Epidermal melanocyte (primary cell): ENCODE measurements at regions not wholly inside any gene's neighbourhood (a gene's known extent, or its start where the extent isn't known, plus 50 kb on each side); places are given as distances from the start of the nearest gene placed in this dataset.

Experiments used
- DNase-seq: peaks from one replicate; pipeline ENCODE4 v3.0.0; 2011; ENCODE audit warnings: low spot score; ENCODE audit not compliant: insufficient read length

DNA sequence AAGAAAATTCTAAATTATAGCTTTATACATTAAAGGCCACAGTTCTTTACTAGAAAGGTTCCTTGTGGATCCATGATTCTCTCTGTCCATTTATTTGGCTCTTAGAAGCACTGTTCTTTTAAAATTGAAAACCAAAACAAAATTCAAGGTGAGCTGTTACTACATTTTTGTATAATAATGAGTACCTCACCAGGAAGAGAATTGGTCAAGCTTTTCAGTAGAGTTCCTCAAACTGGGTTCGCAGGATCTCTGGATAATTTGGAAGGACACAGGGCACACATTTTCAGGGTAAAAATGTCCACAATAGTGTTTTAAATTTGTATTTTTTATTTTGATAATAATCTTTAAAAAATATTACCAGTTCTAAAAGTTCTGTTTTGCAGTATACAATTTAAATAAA, 93.0 kb downstream of the PPP1R3A start:
- no peak for DNase-seq

DNA sequence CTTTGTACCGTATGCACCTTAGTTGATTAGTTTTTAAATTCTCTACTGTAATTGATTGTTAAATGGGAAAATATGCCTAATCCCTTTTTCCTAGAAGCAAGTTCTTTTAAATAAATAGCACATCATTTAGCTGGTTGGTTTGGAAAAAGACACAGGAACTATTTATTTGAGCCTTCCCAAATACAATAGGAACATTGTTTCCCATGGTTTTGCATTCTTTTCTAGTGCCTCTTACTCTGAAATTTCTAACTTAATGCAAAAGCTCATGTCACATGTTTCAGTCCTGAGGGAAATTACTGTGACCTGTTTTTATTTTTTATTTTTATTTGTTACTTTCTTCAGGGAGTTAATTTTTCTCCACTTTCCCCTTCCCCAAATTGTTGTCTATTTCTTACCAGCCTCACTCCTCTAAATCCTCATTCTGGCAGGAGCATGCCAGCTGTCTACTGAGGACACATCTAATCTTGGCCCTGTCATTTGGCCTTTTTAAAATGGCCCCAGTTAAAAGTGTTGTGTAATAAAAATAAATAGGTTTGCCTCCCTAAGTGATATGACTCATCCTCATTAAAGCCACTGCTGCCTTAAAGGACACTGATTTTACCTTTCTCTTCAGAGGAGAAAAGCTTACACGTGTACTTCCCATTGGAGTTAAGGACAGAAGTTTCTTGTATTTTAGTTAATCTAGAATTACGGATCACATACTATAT, 94.5 kb downstream of the PPP1R3A start:
- DNase-seq = no peak

DNA sequence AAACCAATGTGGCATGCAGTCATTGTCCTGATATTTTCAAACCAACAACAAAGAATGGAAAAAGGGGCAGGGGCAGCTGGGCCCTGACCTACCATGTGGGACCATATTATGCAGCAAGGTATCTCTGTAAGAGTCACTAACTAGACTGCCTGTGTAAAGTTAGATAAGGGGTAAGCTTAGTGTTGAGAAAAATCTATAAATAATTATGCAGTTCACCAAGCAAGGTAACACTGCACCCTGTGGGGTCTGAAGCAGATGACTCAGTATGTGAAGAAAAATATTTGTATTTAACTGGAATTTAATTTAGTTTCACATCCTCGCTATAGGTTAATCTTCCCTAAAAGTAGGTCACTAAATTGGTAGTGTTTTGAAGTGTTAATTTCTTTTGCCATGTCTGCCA, 99.3 kb downstream of the PPP1R3A start:
- no peak for DNase-seq

DNA sequence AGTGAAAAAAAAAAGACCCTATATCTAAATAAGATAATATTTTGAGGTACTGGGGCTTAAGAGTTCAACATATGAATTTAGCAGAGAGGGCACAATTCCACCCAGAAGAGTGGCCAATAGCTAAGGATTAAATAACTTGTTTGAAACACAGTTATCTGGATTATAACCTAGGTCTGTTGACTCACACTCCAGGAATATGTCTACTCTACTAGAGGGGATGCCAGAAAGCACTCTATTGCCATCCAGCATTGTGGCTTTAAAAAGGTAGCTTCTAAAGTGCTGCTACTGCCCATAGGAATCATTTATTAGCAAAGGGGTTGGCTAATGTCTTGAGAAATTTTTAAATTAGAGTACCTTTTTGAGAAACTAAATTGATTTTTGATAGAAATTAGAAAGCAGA, 102.2 kb downstream of the PPP1R3A start:
- no peak for DNase-seq

DNA sequence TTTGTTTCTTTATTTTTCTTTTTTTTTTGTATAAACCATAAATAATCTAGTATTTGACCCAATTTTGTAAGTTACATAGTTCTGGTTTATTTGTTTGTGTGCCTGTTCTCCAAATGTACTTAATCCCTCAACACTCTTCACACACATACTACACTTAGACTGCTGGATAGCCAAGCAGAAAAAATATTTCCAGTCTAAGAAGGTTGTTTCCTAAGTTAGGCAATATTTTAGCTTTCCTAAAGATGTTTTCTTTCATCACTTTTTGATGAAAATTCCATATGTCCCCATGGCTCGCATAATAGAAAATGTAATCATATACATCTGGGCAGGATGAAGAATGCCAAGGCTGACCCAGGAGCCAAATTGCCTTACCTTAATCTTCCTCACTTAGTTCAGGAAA, 105.3 kb downstream of the PPP1R3A start:
- DNase-seq = no peak

DNA sequence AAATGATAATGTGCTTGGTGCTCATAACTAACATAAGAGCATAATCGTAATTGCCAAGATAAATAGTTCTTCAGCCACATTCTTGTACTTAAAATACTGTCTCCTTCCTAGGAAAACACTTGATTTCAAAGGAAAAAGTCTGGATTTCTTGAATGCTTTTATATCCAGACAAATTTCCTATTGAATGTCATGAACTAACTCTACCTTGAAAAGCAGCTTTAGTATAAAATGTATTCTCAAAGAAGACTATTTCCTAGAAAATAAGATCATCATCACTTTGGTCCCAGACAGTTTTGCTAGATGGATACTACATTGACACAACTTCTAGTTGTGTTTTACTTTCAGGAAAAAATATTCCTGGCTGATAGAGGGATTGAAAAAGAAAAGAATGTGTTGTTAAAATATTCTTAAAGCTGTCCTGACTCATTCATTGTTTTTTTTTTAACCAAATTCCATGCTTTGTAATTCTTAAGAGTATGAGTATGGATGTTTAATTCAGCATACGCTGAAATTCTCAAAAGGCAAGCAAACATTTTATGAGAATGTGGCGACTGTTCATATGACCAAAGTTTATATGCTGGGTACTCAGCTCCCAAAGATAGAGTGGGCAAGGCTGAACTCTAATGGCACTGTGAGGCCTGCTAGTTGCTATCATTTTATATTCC, 106.1 kb downstream of the PPP1R3A start:
- DNase-seq = no peak

DNA sequence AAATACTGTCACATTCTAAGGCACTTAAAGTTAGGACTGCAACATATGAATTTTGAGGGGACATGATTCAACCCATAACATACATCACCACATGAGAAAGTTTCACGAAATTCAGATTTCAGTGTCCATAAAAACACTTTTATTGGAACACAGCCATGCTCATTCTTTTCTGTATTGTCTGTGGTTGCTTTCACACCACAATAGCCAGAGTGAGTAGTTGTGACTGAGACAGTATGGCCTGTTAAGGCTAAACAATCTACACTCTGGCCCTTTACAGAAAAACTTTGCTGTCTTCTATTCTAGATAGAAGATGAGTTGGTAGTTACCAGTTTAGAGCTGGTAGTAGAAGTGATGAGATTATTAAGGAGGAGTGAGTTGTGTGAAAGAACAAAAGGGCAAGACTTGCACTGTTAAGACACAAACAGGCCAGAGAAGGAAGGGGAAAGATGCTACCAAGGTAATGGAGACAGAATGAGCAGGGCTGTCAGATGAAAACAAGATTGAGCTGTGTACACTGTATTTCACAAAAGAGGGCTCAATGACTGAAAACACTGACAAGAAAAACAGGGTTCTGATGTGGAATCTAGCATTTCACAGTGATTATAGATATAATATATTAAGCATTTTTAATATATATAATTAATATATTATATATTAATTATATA, 108.6 kb downstream of the PPP1R3A start:
- DNase-seq = no peak

DNA sequence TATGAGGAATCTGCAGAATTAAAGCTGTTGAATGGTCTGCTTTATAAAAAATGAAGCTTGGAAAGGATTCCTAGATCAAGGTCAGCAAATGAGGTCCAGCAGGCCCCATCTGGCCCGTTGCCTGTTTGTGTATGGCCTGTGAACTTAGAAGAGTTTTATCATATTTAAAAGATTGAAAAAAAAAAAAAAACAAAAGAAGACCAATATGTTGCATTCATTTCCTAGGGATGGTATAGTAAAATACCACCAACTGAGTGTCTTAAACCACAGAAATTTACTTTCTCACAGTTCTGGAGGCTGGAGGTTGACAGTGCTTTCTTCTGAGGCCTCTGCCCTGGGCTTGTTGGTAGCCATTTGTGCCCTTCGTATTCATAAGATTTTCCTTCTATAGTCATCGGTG, 109.2 kb downstream of the PPP1R3A start:
- DNase-seq = no peak

DNA sequence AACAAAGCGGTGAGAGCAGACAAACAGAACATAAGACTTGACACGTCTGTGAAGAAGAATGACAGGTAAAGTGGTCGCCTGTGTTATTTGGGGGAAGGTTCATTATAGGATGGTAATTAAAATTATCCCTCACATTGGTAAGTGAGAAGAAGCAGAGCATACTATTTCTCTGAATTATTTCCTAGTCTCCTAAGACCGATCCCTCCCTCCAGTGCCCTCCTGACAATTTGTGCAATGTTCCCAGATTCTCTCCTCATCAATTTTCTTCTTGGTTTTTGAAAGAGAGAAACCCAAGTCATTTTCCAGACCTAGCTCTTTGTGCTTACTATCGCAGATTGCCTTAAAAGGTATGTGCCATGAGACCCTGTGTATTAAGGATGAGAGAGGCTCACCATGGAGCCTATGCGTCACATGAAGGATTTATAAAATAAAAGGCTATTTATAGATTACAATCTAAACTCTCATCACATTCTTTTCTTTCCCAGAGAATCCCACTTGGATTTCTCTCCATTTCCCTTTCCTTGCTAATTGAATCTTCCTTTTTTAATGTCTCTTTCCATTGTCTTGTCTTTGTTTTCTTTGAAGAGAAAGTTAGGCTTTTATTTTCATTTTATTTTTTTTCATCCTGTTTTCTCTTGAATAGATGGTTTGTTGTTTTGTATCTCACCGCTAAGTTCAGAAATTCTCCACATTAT, 112.0 kb downstream of the PPP1R3A start:
- no peak for DNase-seq

DNA sequence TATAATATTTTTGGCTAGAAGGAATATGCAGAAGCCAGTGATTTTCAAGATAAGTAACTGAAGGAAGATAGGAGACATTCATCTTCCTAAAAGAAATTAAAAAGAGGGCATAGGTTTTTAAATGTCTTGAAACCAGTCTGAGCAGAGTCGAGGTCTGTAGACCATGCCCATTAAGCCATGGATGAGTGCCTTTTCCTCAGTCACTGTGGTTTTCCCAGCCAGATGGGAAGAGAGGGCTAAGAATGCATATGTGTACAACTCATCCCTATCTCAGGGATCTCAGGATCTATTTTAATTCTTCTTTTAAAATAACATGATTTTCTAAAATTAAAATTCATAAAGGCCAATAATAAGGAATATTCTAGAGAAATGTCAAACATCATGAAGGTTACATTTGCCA, 112.8 kb downstream of the PPP1R3A start:
- DNase-seq = no peak

DNA sequence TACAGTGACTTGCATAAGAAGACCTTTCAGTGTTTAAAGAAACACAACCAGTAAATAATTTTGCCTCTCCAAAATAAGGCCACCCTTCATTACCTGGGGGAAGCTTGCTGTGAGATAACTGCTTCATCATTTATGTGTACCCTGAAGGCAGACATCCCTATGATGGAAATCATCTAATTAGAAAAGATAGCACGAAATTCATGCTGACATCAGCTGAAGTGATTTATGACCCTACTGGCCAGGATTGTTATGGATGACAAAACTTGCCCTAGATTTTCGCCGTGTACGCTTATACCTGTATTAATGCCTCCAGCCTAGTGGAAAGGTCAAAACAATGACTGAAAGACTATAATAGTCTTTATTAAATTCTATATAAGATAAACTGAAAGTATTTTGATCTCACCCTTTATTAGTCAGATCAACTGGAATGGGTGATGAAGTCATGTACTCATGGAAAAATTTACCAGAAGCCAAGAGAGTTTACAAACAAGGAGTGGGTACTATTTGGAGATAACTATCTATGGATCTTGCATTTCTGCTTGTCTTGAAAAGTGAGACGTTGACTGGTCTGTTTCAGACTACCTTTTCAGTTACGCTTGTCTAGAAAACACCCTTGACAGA, 114.2 kb downstream of the PPP1R3A start:
- DNase-seq = no peak

DNA sequence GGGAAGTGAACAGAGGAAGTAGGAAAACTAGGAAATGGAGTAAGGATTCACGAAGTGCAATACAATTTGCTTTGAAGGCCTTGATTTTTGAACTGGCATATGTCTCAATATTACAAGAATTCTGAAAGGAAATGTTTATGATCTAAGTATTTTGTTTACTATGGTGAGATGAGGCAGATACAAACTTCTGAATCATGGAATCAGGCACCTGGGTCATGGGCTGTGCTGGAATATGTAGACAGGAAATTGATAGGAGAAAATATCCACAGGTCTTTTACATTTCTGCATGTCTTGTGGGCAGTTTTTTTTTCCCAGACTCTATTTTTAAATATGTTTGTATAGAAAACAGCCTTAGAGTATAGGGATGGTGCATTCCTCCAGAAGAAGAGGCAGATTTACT, 117.1 kb downstream of the PPP1R3A start:
- no peak for DNase-seq

DNA sequence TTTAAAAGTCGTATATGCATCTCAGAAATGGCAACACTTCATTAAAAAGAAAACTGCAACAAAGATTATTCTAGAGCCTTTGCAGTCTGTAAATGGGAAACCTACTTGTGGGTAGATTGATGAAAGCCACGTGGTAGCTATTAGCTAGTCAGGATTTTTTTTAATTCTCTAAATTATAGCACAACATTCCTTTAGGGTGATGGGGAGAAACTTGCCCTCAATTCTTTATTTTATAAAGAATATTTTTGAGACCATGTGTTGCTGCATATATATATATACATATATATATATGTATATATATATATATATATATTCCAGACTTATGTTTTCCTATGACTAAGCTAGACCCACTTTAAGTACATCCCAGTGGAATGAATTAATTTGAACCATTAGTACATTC, 118.0 kb downstream of the PPP1R3A start:
- DNase-seq = no peak

DNA sequence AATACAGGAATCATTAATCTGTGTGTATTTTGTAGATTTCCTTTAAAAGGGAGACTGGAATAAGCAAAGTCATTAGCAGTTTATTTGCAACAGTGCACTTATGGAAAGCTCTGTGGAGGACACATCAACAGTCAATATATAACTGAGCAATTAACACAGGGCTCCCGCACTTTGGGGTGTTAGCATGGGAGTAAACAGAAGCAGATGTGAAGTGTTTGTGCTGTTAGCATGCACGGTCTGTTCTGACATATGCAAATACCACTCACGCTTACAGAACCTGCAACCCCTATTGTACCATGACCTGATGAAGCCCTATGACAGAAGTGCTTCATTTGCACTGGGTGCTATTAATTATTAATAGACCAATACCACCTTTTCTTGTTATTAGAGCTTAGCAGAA, 118.9 kb downstream of the PPP1R3A start:
- DNase-seq = no peak

DNA sequence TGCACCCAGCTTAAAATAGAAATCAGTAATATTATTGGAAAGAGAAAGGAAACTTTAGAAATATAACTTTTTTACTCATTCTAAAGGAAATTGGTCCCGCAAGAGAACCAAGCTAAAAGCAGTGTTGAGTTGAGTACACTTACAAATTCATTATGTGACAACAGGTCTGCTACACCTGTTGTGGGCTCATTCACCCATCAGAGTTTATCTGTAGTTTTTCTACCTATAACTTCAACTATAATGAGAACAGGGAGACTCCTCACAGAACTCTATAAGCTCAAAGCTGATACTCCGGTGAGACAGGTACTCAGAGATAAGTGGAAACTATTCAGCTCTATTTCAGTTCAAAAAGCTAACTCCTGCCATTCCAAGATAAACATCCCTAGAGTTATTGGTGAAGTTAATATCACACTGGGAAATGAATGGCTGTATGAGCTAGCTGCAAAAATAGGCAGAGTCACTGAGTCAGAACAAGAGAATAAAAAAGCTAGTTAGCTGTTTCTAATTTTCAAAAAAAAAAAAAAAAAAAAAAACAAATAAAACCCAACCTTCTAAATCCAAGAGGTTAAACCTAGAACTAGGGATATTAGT, 121.3 kb downstream of the PPP1R3A start:
- DNase-seq = no peak

DNA sequence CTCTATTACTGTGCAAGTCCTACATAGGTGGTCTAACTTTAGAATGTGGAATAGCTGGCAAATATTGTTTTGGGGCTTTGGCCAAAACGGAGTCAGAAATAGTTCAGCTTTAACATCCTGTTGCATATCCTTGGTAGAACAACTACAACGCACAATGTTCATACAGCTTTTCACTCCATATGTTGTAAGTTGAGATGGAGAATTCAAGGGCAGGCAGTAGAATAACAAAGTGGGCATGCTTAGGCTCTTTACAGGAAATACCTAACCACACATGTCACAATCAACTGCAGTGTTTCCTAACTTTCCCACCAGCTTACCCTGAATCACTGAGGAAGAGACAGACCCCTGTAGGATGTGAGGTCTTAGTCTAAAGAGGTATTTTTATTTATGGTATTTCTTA, 122.3 kb downstream of the PPP1R3A start:
- no peak for DNase-seq

DNA sequence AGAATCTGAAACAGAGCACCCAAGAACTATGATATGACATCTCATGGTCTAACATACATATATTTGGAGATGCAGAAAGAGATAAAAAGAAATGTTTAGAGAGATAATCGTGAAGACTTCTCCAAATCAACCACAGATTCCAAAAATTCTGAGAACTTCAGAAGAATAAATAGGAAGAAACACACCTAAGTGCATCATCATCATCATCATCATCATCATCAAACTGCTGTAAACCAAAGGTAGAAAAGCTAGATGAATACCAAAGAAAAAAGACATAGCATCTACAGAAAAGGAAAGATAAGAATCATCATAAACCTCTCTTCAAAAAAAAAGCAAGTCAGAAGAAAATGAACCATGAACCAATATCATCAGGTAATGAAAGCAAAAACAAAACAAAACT, 124.2 kb downstream of the PPP1R3A start:
- DNase-seq = no peak

DNA sequence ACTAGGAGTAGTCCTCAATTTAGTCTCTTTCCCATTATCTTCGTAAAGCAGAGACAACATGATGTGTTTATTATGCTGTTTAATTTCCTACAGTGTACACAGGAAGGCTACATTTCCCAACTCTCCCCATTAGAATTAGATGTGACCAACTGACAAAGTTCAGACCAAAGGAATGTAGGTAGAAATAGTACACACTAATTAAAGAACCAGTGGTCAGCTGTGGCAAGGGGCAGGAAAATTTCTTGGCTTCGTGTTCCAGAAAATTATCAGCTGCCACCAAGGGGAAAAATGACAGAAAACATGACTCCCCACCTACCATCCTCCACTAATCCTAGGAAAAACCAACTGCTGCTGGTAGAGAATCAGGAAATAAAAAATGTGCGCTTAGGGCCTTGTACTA, 125.6 kb downstream of the PPP1R3A start:
- no peak for DNase-seq

DNA sequence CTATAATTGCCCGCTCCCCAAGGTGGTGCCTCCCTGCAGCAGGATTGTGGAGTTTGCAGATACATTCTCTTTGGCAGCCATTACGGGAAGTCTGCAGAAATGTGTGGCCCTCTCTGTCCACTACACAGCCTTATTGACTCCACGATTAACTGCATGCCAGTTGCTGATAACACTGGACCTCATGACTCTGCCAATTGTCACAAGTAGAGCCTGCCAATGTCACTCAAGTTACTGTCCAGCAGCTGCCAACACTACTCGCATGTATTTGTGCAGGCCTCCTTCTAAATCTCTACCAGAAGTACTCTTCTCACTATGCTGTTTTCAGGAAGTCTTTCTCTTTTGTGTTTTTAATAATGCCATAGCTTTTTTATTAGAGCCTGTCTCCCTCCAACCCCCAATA, 128.8 kb downstream of the PPP1R3A start:
- no peak for DNase-seq

DNA sequence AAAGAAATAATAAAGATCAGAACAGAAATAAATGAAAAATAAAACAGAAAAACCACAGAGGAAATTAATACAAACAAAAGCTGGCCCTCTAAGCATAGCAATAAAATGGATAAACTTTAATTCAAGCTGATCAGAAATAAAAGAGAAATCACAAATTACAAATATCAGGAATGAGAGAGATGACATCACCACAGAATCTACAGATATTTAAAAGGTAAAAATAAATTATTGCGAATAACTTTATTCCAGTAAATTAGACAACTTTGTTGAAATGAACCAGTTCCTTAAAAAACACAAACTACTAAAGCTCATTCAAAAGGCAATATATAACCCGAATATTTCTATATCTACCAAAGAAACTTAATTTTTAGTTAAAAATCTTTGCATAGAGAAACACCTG, 131.7 kb downstream of the PPP1R3A start:
- no peak for DNase-seq

DNA sequence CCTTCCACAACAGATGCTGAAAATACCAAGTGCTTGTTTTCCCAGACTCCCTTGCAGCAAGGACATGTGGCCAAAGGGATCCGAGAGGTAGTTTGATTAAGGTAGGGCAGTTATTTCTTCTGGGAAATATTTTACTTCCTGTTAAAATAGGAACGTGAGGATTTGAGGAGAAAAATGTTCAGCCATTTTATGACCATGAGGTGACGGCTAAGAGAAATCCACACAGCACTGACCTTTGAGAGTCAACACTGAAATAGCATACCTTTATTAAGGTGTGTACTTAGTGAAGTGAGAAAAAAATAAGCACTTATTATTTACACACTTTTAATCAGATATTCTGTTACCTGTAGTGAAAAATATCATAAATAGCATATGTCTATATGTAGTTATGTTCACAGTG, 133.9 kb downstream of the PPP1R3A start:
- DNase-seq = no peak
